NB4 (cell line): ENCODE measurements at regions not wholly inside any gene's neighbourhood (a gene's known extent, or its start where the extent isn't known, plus 50 kb on each side); places are given as distances from the start of the nearest gene placed in this dataset.

Experiments used
- MYC ChIP-seq: IDR thresholded peaks from 2 replicates; pipeline ENCODE4 v1.6.1; 2011; ENCODE audit warnings: low read depth, low read length
- POLR2A ChIP-seq: IDR thresholded peaks from 2 replicates; pipeline ENCODE4 v1.6.1; 2011; ENCODE audit warnings: mild to moderate bottlenecking; ENCODE audit not compliant: insufficient read length; ENCODE audit errors: extremely low read depth
- TF ChIP-seq, protein P1 (sequence below): IDR thresholded peaks from one replicate; pipeline ENCODE4 v1.5.1; 2012; ENCODE audit warnings: low read depth, low read length
- TF ChIP-seq, protein P2 (sequence below): IDR thresholded peaks from 2 replicates; pipeline ENCODE4 v1.6.1; 2011; ENCODE audit warnings: low read depth, low read length

DNA sequence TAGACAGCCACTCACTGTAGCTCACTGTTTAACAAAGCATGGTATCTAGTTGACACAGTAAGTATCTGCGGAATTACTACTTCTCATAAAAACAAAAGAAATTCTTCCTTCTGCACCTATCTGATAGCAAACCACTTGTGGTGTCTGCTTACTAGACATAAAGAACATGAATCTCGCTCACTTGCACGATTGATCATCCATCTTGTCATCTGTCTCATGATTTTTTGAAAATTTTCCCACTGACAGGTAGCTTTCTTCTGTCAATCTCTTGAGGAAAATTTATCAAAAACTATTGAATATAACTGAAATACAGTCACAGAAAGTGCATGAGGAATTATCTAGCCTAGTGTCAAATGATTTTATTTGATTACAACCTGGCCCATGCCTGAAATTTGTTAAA lies 291.6 kb upstream of the ANO3 start:
- TF ChIP-seq, protein P1, sequence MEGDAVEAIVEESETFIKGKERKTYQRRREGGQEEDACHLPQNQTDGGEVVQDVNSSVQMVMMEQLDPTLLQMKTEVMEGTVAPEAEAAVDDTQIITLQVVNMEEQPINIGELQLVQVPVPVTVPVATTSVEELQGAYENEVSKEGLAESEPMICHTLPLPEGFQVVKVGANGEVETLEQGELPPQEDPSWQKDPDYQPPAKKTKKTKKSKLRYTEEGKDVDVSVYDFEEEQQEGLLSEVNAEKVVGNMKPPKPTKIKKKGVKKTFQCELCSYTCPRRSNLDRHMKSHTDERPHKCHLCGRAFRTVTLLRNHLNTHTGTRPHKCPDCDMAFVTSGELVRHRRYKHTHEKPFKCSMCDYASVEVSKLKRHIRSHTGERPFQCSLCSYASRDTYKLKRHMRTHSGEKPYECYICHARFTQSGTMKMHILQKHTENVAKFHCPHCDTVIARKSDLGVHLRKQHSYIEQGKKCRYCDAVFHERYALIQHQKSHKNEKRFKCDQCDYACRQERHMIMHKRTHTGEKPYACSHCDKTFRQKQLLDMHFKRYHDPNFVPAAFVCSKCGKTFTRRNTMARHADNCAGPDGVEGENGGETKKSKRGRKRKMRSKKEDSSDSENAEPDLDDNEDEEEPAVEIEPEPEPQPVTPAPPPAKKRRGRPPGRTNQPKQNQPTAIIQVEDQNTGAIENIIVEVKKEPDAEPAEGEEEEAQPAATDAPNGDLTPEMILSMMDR, result no peak
- TF ChIP-seq POLR2A (no peak), MYC (no peak)
- TF ChIP-seq, protein P2, sequence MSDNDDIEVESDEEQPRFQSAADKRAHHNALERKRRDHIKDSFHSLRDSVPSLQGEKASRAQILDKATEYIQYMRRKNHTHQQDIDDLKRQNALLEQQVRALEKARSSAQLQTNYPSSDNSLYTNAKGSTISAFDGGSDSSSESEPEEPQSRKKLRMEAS, result no peak
